Psoas muscle (tissue), 7 donors: ENCODE measurements at regions not wholly inside any gene's neighbourhood (a gene's known extent, or its start where the extent isn't known, plus 50 kb on each side); places are given as distances from the start of the nearest gene placed in this dataset.

ENCODE experiments used
- ATAC-seq, 4 donors: fragments of 200-7000 bp; cut with Tn5 transposase; one replicate each; pipeline ENCODE4 v1.9.1; 2020; ENCODE audit warnings: moderate library complexity in 3 of 4, mild to moderate bottlenecking in 2 of 4
- DNase-seq, 2 donors: peaks; one replicate each; pipeline ENCODE4 v3.0.0-alpha.2; 2020
- H3K27ac ChIP-seq: fragments of 200-600 bp; one replicate; pipeline ENCODE4 v1.8.0; 2022
- H3K27me3 ChIP-seq, 3 donors: fragments of 200-600 bp in 1 of 3; one replicate each; pipeline versions ENCODE4 v1.6.1 to v1.8.0; 2013 to 2022; ENCODE audit warnings: low read length in 2 of 3, mild to moderate bottlenecking in 2 of 3, moderate library complexity in 1 of 3; ENCODE audit not compliant: insufficient read depth in 3 of 3
- H3K36me3 ChIP-seq, 2 donors: fragments of 200-600 bp in 1 of 2; one replicate each; pipeline versions ENCODE4 v1.6.1 to v1.8.0; 2013 to 2022; ENCODE audit warnings: low read depth in 1 of 2, mild to moderate bottlenecking in 1 of 2, moderate library complexity in 1 of 2; ENCODE audit not compliant: insufficient read depth in 1 of 2
- H3K4me1 ChIP-seq: fragments of 200-600 bp; one replicate; pipeline ENCODE4 v1.8.0; 2022
- H3K4me3 ChIP-seq: fragments of 200-600 bp; one replicate; pipeline ENCODE4 v1.8.0; 2022; ENCODE audit warnings: mild to moderate bottlenecking
- H3K9me3 ChIP-seq: fragments of 200-600 bp; one replicate; pipeline ENCODE4 v1.8.0; 2022
- WGBS, 3 donors: extraction: QIAGEN DNeasy Blood & Tissue Kit; methylation state at CpG; one replicate each; pipeline versions ENCODE4 v1.1.6 to v1.1.7; 2013; 5-methylcytosine and 5-hydroxymethylcytosine counted together
- intact Hi-C, 2 donors: fragments of 100-400 bp; cut with DNase I; formaldehyde crosslinking; loops; one replicate each; pipeline versions ENCODE4 v1.11.0 to v1.14.2; 2022
- TF ChIP-seq, protein P1 (sequence below): fragments of 200-600 bp; IDR thresholded peaks from one replicate; pipeline ENCODE4 v1.8.0; 2022; ENCODE audit warnings: antibody characterized with exemption
- donor health status: healthy with polysubstance abuse.
- donor health status: DM: no; HTN: no; CAD: no; lungs with moderate emphysema.
- donor health status: Bipolar disorder and iron deficiency.
- donor health status: healthy.
- donor health status: DM: yes; HTN: yes; CAD: no.
- donor health status: DM: no; HTN: no; CAD: no.
- donor health status: DM: yes; HTN: yes; CAD: no.

DNA sequence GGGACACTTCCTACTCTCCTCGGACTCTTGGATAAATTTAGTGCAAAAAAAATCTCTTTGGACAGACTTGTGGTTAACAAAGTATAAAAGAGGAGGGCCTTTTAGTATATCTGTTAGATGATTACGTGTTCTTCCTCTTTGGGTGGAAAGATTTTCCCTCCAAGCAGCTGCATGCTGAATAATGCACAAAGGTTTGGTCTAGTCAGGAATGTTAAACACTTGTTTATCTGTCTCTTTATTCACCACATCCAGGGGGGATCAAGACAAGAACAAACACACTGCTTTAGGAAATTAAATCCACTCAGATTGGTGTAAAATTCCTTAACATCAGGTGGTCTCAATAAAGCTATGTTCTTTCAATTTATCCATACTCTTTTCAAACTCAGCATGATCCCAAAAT, 260.9 kb upstream of the CHD6 start:
- Histone ChIP-seq H3K27me3 (peaks cover 4% of the 10 kb centered on the region in 3 donors), H3K4me1 (no peaks in the 10 kb centered on the region), H3K9me3 (no peaks in the 10 kb centered on the region), H3K4me3 (no peak overlapping the region), H3K27ac (no peak overlapping the region), H3K36me3 (no peaks in the 10 kb centered on the region)
- TF ChIP-seq, protein P1, sequence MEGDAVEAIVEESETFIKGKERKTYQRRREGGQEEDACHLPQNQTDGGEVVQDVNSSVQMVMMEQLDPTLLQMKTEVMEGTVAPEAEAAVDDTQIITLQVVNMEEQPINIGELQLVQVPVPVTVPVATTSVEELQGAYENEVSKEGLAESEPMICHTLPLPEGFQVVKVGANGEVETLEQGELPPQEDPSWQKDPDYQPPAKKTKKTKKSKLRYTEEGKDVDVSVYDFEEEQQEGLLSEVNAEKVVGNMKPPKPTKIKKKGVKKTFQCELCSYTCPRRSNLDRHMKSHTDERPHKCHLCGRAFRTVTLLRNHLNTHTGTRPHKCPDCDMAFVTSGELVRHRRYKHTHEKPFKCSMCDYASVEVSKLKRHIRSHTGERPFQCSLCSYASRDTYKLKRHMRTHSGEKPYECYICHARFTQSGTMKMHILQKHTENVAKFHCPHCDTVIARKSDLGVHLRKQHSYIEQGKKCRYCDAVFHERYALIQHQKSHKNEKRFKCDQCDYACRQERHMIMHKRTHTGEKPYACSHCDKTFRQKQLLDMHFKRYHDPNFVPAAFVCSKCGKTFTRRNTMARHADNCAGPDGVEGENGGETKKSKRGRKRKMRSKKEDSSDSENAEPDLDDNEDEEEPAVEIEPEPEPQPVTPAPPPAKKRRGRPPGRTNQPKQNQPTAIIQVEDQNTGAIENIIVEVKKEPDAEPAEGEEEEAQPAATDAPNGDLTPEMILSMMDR: no peak
- WGBS, 3 donors: 49 to 60% (median 60%) methylated on average over 2 of the region's 2 CpGs
- ATAC-seq (no peak), DNase-seq (no peak)
- intact Hi-C loops: no loop called here

DNA sequence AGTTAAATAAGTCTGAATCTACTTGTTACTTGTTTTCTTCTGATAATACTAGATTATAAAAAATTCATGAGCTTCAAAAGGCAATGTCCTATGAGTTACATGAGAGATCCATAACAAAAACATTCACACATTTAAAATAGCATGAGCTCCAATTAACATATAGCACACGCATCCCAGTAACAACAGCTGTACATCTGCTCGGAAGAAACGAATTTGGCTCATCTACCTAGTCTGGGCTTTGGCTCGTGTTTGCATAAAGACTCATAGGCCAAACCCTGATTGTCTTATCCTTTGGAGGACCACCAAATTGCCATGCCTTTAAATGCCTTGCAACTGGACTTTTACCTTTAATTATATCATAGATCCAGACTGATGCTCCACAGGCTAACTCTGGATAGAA, 259.7 kb upstream of the CHD6 start:
- DNase-seq (no peak), ATAC-seq (no peak)
- H3K27ac ChIP-seq: no peak overlapping the region
- H3K27me3 ChIP-seq: peaks cover 0 to 4% (median 4%) of the 10 kb centered on the region in 3 donors
- no peak overlapping the region for H3K4me3 ChIP-seq
- TF ChIP-seq, protein P1: no peak
- H3K36me3 ChIP-seq: no peaks in the 10 kb centered on the region
- 29 to 52% (median 30%) methylated on average over 4 of the region's 4 CpGs for WGBS, 3 donors
- H3K9me3 ChIP-seq: no peaks in the 10 kb centered on the region
- no peaks in the 10 kb centered on the region for H3K4me1 ChIP-seq
- intact Hi-C loops: no loop called here

DNA sequence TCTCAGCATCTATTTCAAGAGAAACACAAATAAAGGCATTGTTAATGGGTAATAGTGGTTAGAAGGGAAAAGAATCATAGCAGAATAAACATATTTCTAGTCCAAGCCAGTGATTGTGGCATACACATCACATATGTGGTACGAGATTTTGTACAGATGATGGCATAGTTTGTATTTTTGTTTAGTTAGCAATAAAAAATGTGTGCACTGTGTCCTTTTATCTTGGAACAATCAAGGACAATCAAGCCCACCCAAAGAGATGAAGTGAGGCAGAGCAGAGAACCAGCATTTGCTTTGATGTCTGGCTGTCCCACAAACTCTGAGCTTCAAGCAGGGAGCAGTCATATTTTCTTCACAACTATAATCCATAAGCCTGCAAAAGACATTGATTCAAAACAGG, 256.5 kb upstream of the CHD6 start:
- no peak for DNase-seq
- H3K27me3 ChIP-seq: peaks cover 0 to 5% (median 4%) of the 10 kb centered on the region in 3 donors
- no peak overlapping the region for H3K27ac ChIP-seq
- no peaks in the 10 kb centered on the region for H3K36me3 ChIP-seq
- ATAC-seq: no peak
- H3K4me3 ChIP-seq: no peak overlapping the region
- TF ChIP-seq, protein P1: no peak
- intact Hi-C loops: no loop called here
- H3K9me3 ChIP-seq: no peaks in the 10 kb centered on the region
- 74 to 90% (median 76%) methylated on average over 1 of the region's 1 CpG for WGBS, 3 donors
- H3K4me1 ChIP-seq: no peaks in the 10 kb centered on the region

DNA sequence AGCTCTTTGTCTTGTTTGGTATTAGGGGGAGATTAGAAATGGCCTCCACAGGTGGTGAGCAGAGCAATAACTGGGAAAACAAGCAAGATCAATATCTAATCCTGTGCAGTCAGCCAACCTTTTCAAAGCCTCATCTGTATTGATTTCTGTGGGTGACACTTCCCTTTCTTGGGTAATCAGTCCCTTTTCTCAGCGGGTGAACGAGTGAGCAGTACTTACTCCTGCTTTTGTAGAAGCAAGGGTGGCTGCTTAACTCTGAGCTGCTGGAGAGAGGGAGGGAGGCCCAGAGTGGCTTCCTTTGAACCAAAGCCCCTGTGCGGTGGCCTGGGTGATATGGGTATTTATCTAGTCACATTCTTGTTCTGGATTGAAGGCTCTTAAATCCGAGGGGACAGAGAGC, 254.8 kb upstream of the CHD6 start:
- Histone ChIP-seq H3K27me3 (peaks cover 0 to 5% (median 2%) of the 10 kb centered on the region in 3 donors), H3K4me1 (no peaks in the 10 kb centered on the region), H3K4me3 (no peak overlapping the region), H3K9me3 (peaks cover 4% of the 10 kb centered on the region), H3K36me3 (no peaks in the 10 kb centered on the region), H3K27ac (no peak overlapping the region)
- no peak for ATAC-seq
- intact Hi-C loops: no loop called here
- WGBS, 3 donors: 64 to 80% (median 70%) methylated on average over 4 of the region's 4 CpGs
- TF ChIP-seq, protein P1: no peak
- DNase-seq: no peak

DNA sequence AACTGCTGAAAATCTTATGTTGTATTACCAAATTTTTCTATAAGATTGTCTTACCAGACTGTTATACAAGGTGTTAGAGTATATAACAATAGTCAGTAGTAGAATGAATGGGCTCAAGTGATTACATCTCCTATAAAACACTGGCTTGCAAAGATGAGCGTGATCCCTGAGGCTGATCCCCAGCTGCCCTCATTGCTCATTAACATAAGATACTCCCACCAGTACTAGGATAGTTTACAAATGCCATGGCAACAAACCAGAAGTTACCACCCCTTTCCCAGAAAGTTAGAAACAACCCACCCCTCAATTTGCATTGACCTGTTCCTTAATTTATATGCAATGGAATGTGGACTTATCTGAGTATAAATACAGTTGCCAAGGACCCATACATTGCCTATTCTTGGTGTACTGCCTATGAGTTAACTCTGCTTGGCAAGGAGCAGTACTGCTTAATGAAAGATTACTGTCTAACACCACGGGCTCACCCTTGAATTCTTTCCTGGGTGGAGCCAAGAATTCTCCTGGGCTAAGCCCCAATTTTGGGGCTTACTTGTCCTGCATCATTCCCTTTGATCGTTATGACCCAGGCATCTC, 252.8 kb upstream of the CHD6 start:
- ATAC-seq: no peak
- peaks cover 0 to 2% (median 2%) of the 10 kb centered on the region in 3 donors for H3K27me3 ChIP-seq

More for the DNA sequence above, 252.8 kb upstream of the CHD6 start:
- Histone ChIP-seq H3K27ac (no peak overlapping the region), H3K4me3 (no peak overlapping the region), H3K9me3 (peaks cover 9% of the 10 kb centered on the region), H3K4me1 (no peaks in the 10 kb centered on the region), H3K36me3 (no peaks in the 10 kb centered on the region)
- intact Hi-C loops: no loop called here
- TF ChIP-seq, protein P1: no peak
- DNase-seq: no peak
- 42 to 59% (median 47%) methylated on average over 3 of the region's 3 CpGs for WGBS, 3 donors
